IMR-90 (cell line): ENCODE measurements at regions not wholly inside any gene's neighbourhood (a gene's known extent, or its start where the extent isn't known, plus 50 kb on each side); places are given as distances from the start of the nearest gene placed in this dataset.

ENCODE experiments used
- CEBPB ChIP-seq: IDR thresholded peaks from 2 replicates; pipeline ENCODE4 v1.6.1; 2012; ENCODE audit warnings: low read depth, low read length, improper control_type of control experiment
- CHD1 ChIP-seq: IDR thresholded peaks from 2 replicates; pipeline ENCODE4 v1.6.1; 2012; ENCODE audit warnings: low read depth, low read length, improper control_type of control experiment
- FOS ChIP-seq: fragments of 150-350 bp; IDR thresholded peaks from 2 replicates; pipeline ENCODE4 v1.6.1; 2016; ENCODE audit warnings: low read depth, low read length
- MAFK ChIP-seq: IDR thresholded peaks from 2 replicates; pipeline ENCODE4 v1.6.1; 2012; ENCODE audit warnings: low read depth, low read length, improper control_type of control experiment
- MXI1 ChIP-seq: IDR thresholded peaks from 2 replicates; pipeline ENCODE4 v1.6.1; 2012; ENCODE audit warnings: low read depth, mild to moderate bottlenecking, low read length, moderate library complexity, borderline replicate concordance
- NFE2L2 ChIP-seq: fragments of 150-350 bp; IDR thresholded peaks from 2 replicates; pipeline ENCODE4 v1.6.1; 2016; ENCODE audit warnings: low read depth, mild to moderate bottlenecking, low read length
- POLR2A ChIP-seq: IDR thresholded peaks from 2 replicates; pipeline ENCODE4 v1.6.1; 2012; ENCODE audit warnings: mild to moderate bottlenecking, low read depth, low read length
- RAD21 ChIP-seq: IDR thresholded peaks from 2 replicates; pipeline ENCODE4 v1.6.1; 2012; ENCODE audit warnings: low read length, improper control_type of control experiment
- RCOR1 ChIP-seq: IDR thresholded peaks from 2 replicates; pipeline ENCODE4 v1.6.1; 2012; ENCODE audit warnings: mild to moderate bottlenecking, low read length, improper control_type of control experiment; ENCODE audit not compliant: insufficient replicate concordance
- SMC3 ChIP-seq: fragments of 150-350 bp; IDR thresholded peaks from 2 replicates; pipeline ENCODE4 v1.6.1; 2016; ENCODE audit warnings: low read depth, mild to moderate bottlenecking, antibody characterized with exemption, low read length, moderate library complexity
- TF ChIP-seq, protein P1 (sequence below): conservative IDR thresholded peaks from 2 replicates; pipeline ENCODE4 v1.5.1; 2012; ENCODE audit warnings: mild to moderate bottlenecking, low read depth, low read length, improper control_type of control experiment
- TF ChIP-seq, protein P2 (sequence below): fragments of 150-350 bp; IDR thresholded peaks from 2 replicates; pipeline ENCODE4 v1.6.1; 2017; ENCODE audit warnings: mild to moderate bottlenecking, antibody characterized with exemption, low read length, low read depth
- TF ChIP-seq, protein P3 (sequence below): fragments of 150-350 bp; IDR thresholded peaks from 2 replicates; pipeline ENCODE4 v1.6.1; 2016; ENCODE audit warnings: low read depth, mild to moderate bottlenecking, low read length, moderate library complexity, borderline replicate concordance

DNA sequence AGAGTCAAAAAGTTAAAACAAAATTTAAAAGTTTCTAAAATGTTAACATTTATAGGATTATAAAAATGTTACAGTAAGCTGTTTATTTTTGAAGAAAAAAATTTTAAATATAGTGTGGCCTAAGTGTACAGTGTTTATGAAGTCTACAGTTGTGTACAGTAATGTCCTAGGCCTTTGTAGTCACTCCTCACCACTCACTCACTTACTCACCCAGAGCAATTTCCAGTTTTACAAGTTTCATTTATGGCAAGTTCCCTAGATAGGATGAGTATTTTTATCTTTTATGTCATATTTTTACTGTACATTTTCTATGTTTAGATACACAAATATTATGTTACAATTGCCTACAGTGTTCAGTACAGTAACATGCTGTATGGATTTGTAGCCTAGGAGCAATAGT is 419.9 kb downstream of the ARL4A start:
- TF ChIP-seq, protein P1, sequence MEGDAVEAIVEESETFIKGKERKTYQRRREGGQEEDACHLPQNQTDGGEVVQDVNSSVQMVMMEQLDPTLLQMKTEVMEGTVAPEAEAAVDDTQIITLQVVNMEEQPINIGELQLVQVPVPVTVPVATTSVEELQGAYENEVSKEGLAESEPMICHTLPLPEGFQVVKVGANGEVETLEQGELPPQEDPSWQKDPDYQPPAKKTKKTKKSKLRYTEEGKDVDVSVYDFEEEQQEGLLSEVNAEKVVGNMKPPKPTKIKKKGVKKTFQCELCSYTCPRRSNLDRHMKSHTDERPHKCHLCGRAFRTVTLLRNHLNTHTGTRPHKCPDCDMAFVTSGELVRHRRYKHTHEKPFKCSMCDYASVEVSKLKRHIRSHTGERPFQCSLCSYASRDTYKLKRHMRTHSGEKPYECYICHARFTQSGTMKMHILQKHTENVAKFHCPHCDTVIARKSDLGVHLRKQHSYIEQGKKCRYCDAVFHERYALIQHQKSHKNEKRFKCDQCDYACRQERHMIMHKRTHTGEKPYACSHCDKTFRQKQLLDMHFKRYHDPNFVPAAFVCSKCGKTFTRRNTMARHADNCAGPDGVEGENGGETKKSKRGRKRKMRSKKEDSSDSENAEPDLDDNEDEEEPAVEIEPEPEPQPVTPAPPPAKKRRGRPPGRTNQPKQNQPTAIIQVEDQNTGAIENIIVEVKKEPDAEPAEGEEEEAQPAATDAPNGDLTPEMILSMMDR: no peak
- TF ChIP-seq RAD21 (no peak), CEBPB (no peak), POLR2A (no peak), MXI1 (no peak), NFE2L2 (no peak), MAFK (no peak), SMC3 (no peak), RCOR1 (no peak), FOS (no peak), CHD1 (no peak)
- TF ChIP-seq, protein P2, sequence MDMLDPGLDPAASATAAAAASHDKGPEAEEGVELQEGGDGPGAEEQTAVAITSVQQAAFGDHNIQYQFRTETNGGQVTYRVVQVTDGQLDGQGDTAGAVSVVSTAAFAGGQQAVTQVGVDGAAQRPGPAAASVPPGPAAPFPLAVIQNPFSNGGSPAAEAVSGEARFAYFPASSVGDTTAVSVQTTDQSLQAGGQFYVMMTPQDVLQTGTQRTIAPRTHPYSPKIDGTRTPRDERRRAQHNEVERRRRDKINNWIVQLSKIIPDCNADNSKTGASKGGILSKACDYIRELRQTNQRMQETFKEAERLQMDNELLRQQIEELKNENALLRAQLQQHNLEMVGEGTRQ: no peak
- TF ChIP-seq, protein P3, sequence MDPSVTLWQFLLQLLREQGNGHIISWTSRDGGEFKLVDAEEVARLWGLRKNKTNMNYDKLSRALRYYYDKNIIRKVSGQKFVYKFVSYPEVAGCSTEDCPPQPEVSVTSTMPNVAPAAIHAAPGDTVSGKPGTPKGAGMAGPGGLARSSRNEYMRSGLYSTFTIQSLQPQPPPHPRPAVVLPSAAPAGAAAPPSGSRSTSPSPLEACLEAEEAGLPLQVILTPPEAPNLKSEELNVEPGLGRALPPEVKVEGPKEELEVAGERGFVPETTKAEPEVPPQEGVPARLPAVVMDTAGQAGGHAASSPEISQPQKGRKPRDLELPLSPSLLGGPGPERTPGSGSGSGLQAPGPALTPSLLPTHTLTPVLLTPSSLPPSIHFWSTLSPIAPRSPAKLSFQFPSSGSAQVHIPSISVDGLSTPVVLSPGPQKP: no peak
